H9 (cell line): ENCODE measurements at regions not wholly inside any gene's neighbourhood (a gene's known extent, or its start where the extent isn't known, plus 50 kb on each side); places are given as distances from the start of the nearest gene placed in this dataset.

Experiments used
- DNase-seq: peaks from one replicate; pipeline ENCODE4 v3.0.0-alpha.2; 2017
- H2AFZ ChIP-seq: one replicate; pipeline ENCODE4 v1.6.1; 2013; ENCODE audit warnings: mild to moderate bottlenecking, low read length, control low read depth, moderate library complexity
- H2AK5ac ChIP-seq: 2 replicates; pipeline ENCODE4 v1.6.1; 2013; ENCODE audit warnings: low read length, control low read depth, mixed read lengths; ENCODE audit not compliant: insufficient read length
- H2BK120ac ChIP-seq: one replicate; pipeline ENCODE4 v1.6.1; 2013; ENCODE audit warnings: low read depth, mild to moderate bottlenecking, low read length, control low read depth, inconsistent platforms; ENCODE audit not compliant: poor library complexity, severe bottlenecking
- H2BK12ac ChIP-seq: 2 replicates; pipeline ENCODE4 v1.6.1; 2013; ENCODE audit warnings: low read length, control low read depth, mixed read lengths, low read depth; ENCODE audit not compliant: insufficient read length
- H2BK15ac ChIP-seq: 2 replicates; pipeline ENCODE4 v1.6.1; 2013; ENCODE audit warnings: low read depth, low read length, control low read depth
- H2BK20ac ChIP-seq: one replicate; pipeline ENCODE4 v1.6.1; 2013; ENCODE audit warnings: low read depth, mild to moderate bottlenecking, low read length, control low read depth, inconsistent platforms; ENCODE audit not compliant: poor library complexity, severe bottlenecking
- H2BK5ac ChIP-seq: 2 replicates; pipeline ENCODE4 v1.6.1; 2013; ENCODE audit warnings: low read length, control low read depth, mixed read lengths; ENCODE audit not compliant: insufficient read length
- H3K14ac ChIP-seq: 2 replicates; pipeline ENCODE4 v1.6.1; 2013; ENCODE audit warnings: low read length, control low read depth; ENCODE audit not compliant: insufficient read depth
- H3K18ac ChIP-seq: 2 replicates; pipeline ENCODE4 v1.6.1; 2013; ENCODE audit warnings: low read depth, mild to moderate bottlenecking, mixed read lengths, low read length, control low read depth; ENCODE audit not compliant: insufficient read length
- H3K23ac ChIP-seq: 2 replicates; pipeline ENCODE4 v1.6.1; 2013; ENCODE audit warnings: low read length, control low read depth, mixed read lengths, low read depth; ENCODE audit not compliant: insufficient read length
- H3K23me2 ChIP-seq: 2 replicates; pipeline ENCODE4 v1.6.1; 2013; ENCODE audit warnings: low read depth, mild to moderate bottlenecking, mixed read lengths, low read length, control low read depth; ENCODE audit not compliant: insufficient read length, poor library complexity, severe bottlenecking
- H3K27ac ChIP-seq: 2 replicates; pipeline ENCODE4 v1.5.1; 2013; ENCODE audit warnings: low read length, control low read depth, mixed read lengths, low read depth; ENCODE audit not compliant: insufficient read length
- H3K27me3 ChIP-seq: 2 replicates; pipeline ENCODE4 v1.6.1; 2013; ENCODE audit warnings: low read length, control low read depth, inconsistent platforms; ENCODE audit not compliant: insufficient read depth
- H3K4ac ChIP-seq: 2 replicates; pipeline ENCODE4 v1.6.1; 2013; ENCODE audit warnings: low read depth, mild to moderate bottlenecking, control low read depth, inconsistent platforms, low read length, moderate library complexity
- H3K4me1 ChIP-seq: 2 replicates; pipeline ENCODE4 v1.6.1; 2013; ENCODE audit warnings: low read length, control low read depth, inconsistent platforms; ENCODE audit not compliant: insufficient read depth
- H3K4me2 ChIP-seq: 2 replicates; pipeline ENCODE4 v1.6.1; 2013; ENCODE audit warnings: low read length, control low read depth, mixed read lengths; ENCODE audit not compliant: insufficient read length, insufficient read depth
- H3K56ac ChIP-seq: 2 replicates; pipeline ENCODE4 v1.6.1; 2013; ENCODE audit warnings: low read depth, mild to moderate bottlenecking, mixed read lengths, low read length, control low read depth; ENCODE audit not compliant: insufficient read length
- H3K79me1 ChIP-seq: 2 replicates; pipeline ENCODE4 v1.6.1; 2013; ENCODE audit warnings: low read depth, mild to moderate bottlenecking, moderate library complexity, low read length, control low read depth, inconsistent platforms; ENCODE audit not compliant: insufficient read depth, poor library complexity, severe bottlenecking
- H3K79me2 ChIP-seq: 2 replicates; pipeline ENCODE4 v1.6.1; 2013; ENCODE audit warnings: low read length, control low read depth, inconsistent platforms; ENCODE audit not compliant: insufficient read depth
- H3K9ac ChIP-seq: 2 replicates; pipeline ENCODE4 v1.6.1; 2013; ENCODE audit warnings: low read length, control low read depth, mixed read lengths; ENCODE audit not compliant: insufficient read length; ENCODE audit errors: extremely low read depth
- H3K9me3 ChIP-seq: one replicate; pipeline ENCODE4 v1.6.1; 2013; ENCODE audit warnings: low read depth, low read length, inconsistent platforms; ENCODE audit not compliant: control insufficient read depth
- H3T11ph ChIP-seq: one replicate; pipeline ENCODE4 v1.6.1; 2013; ENCODE audit warnings: mild to moderate bottlenecking, low read length, control low read depth, inconsistent platforms
- H4K20me1 ChIP-seq: one replicate; pipeline ENCODE4 v1.6.1; 2013; ENCODE audit not compliant: control insufficient read depth, insufficient read length, insufficient read depth
- H4K5ac ChIP-seq: 2 replicates; pipeline ENCODE4 v1.6.1; 2013; ENCODE audit warnings: low read depth, mild to moderate bottlenecking, mixed read lengths, low read length, control low read depth; ENCODE audit not compliant: insufficient read length
- H4K8ac ChIP-seq: replicated peaks from 2 replicates; pipeline ENCODE4 v1.6.1; 2013; ENCODE audit warnings: low read length, control low read depth, mixed read lengths, low read depth; ENCODE audit not compliant: insufficient read length
- H4K91ac ChIP-seq: 2 replicates; pipeline ENCODE4 v1.6.1; 2013; ENCODE audit warnings: low read depth, mild to moderate bottlenecking, moderate library complexity, mixed read lengths, low read length, control low read depth; ENCODE audit not compliant: insufficient read length
- H3K27ac Mint-ChIP-seq, 3 experiments: 2 replicates in 2 of 3; 3 replicates in 1 of 3; pipeline ENCODE4 v1.8.0; 2020 to 2021; ENCODE audit warnings: mixed read lengths in 3 of 3, mild to moderate bottlenecking in 1 of 3, moderate library complexity in 1 of 3
- H3K27me3 Mint-ChIP-seq: 2 replicates; pipeline ENCODE4 v1.8.0; 2021; ENCODE audit warnings: low read depth, mild to moderate bottlenecking, moderate library complexity, mixed read lengths
- H3K36me3 Mint-ChIP-seq, 3 experiments: 2 replicates in 2 of 3; 3 replicates in 1 of 3; pipeline ENCODE4 v1.8.0; 2020 to 2021; ENCODE audit warnings: low read depth in 3 of 3, mixed read lengths in 3 of 3; ENCODE audit not compliant: insufficient read depth in 1 of 3
- H3K4me1 Mint-ChIP-seq, 2 experiments: 2 replicates each; pipeline ENCODE4 v1.8.0; 2020; ENCODE audit warnings: mixed read lengths in 2 of 2
- H3K4me3 Mint-ChIP-seq, 2 experiments: 2 replicates in 1 of 2; 3 replicates in 1 of 2; pipeline ENCODE4 v1.8.0; 2020 to 2021; ENCODE audit warnings: mild to moderate bottlenecking in 2 of 2, mixed read lengths in 2 of 2, moderate library complexity in 1 of 2
- H3K9me3 Mint-ChIP-seq, 2 experiments: 2 replicates in 1 of 2; 3 replicates in 1 of 2; pipeline ENCODE4 v1.8.0; 2020; ENCODE audit warnings: mild to moderate bottlenecking in 2 of 2, mixed read lengths in 2 of 2, moderate library complexity in 1 of 2
- CTCF ChIP-seq: fragments of 200-600 bp; sonication (generic); conservative IDR thresholded peaks from 3 replicates; pipeline ENCODE4 v1.8.0; 2021; ENCODE audit warnings: antibody characterized with exemption, mild to moderate bottlenecking
- WGBS: extraction: QIAGEN DNeasy Blood & Tissue Kit; methylation state at CpG from one replicate; pipeline ENCODE4 v1.1.7; 2013; ENCODE audit warnings: missing lambda C conversion rate, low lambda C conversion rate, mixed read lengths; ENCODE audit not compliant: insufficient read length; ENCODE audit errors: extremely low coverage; 5-methylcytosine and 5-hydroxymethylcytosine counted together

GRCh38 chr4:11799196-11799595, 370.5 kb upstream of the HS3ST1 start:
- H2AFZ ChIP-seq = no peak overlapping the region
- H3K79me2 ChIP-seq = no peaks in the 10 kb centered on the region
- H3K4me3 Mint-ChIP-seq = no peak overlapping the region
- no peak overlapping the region for H2BK15ac ChIP-seq
- H2BK5ac ChIP-seq = no peak overlapping the region
- H3K4me1 Mint-ChIP-seq = peaks cover 10 to 12% of the 10 kb centered on the region in 2 experiments
- H4K8ac ChIP-seq = no peak overlapping the region
- no peak overlapping the region for H4K91ac ChIP-seq
- peaks cover 3% of the 10 kb centered on the region; the same call in 1 of the 2 replicates for H3K4me1 ChIP-seq
- H4K5ac ChIP-seq = no peak overlapping the region
- H2BK120ac ChIP-seq = no peak overlapping the region
- no peaks in the 10 kb centered on the region for H3K9me3 ChIP-seq
- H3K9ac ChIP-seq = no peak overlapping the region
- H3T11ph ChIP-seq = no peak overlapping the region
- H3K9me3 Mint-ChIP-seq = peaks cover 0 to 2% of the 10 kb centered on the region in 2 experiments; a peak in 4 of 5 replicates
- no peak overlapping the region for H3K18ac ChIP-seq
- DNase-seq = no peak
- H3K23me2 ChIP-seq = no peaks in the 10 kb centered on the region
- no peak overlapping the region for H3K14ac ChIP-seq
- TF ChIP-seq CTCF = no peak
- no peak overlapping the region for H3K23ac ChIP-seq
- no peak overlapping the region for H3K56ac ChIP-seq
- H3K36me3 Mint-ChIP-seq = no peaks in the 10 kb centered on the region; a peak in 1 of 7 replicates
- H3K79me1 ChIP-seq = no peaks in the 10 kb centered on the region
- WGBS = no CpG with 5 or more reads among the region's 1 CpG
- no peaks in the 10 kb centered on the region for H4K20me1 ChIP-seq
- H3K4me2 ChIP-seq = no peak overlapping the region
- no peak overlapping the region for H3K4ac ChIP-seq
- H2AK5ac ChIP-seq = no peak overlapping the region
- no peak overlapping the region for H2BK20ac ChIP-seq
- H3K27ac ChIP-seq = no peak overlapping the region
- H3K27ac Mint-ChIP-seq = no peak overlapping the region
- no peak overlapping the region for H2BK12ac ChIP-seq
- H3K27me3 ChIP-seq = no peaks in the 10 kb centered on the region
- H3K27me3 Mint-ChIP-seq = no peaks in the 10 kb centered on the region
